Endothelial cell of umbilical vein (primary cell): ENCODE measurements at regions not wholly inside any gene's neighbourhood (a gene's known extent, or its start where the extent isn't known, plus 50 kb on each side); places are given as distances from the start of the nearest gene placed in this dataset.

Source experiments
- BruUV-seq: library from RNA; stranded (reverse); fragments of 400-500 nt; replicated peaks from 2 replicates; lab custom pipeline; 2021; lab: Mats Ljungman, UMichigan
- CTCF ChIA-PET: fragments of 300-600, 350-600 bp; sonication (Branson Sonifier 250); formaldehyde crosslinking; loops from one replicate; lab custom pipeline; 2021; ENCODE audit warnings: antibody characterized with exemption, inconsistent platforms; lab: Charles Lee
- POLR2A ChIA-PET: fragments of 300-600, 350-600 bp; sonication (Branson Sonifier 250); formaldehyde crosslinking; loops from one replicate; lab custom pipeline; 2021; ENCODE audit warnings: antibody characterized with exemption, inconsistent platforms; lab: Charles Lee
- DNase-seq: peaks from one replicate; pipeline ENCODE4 v3.0.0-alpha.2; 2011; ENCODE audit warnings: low read depth, low spot score
- FAIRE-seq: peaks from 2 replicates; lab custom pipeline; 2011; peaks lifted over from hg19 to GRCh38; lab: Jason Lieb, UNC
- H2AFZ ChIP-seq: 2 replicates; pipeline ENCODE4 v1.6.0; 2012; ENCODE audit warnings: low read depth, low read length, control low read depth, inconsistent platforms
- H3K27ac ChIP-seq: 2 replicates; pipeline ENCODE4 v1.5.1; 2011; ENCODE audit warnings: low read depth, mild to moderate bottlenecking, control low read depth, low read length, moderate library complexity; ENCODE audit not compliant: insufficient read depth
- H3K27me3 ChIP-seq, 2 experiments: 2 replicates each; pipeline versions ENCODE4 v1.6.0 to v1.6.1; 2011; ENCODE audit warnings: low read length in 2 of 2, mixed read lengths in 1 of 2; ENCODE audit not compliant: control insufficient read depth in 2 of 2, insufficient read depth in 2 of 2
- H3K36me3 ChIP-seq, 2 experiments: 2 replicates in 1 of 2; 3 replicates in 1 of 2; pipeline ENCODE4 v1.5.1; 2011; ENCODE audit warnings: low read length in 2 of 2, mild to moderate bottlenecking in 1 of 2, moderate library complexity in 1 of 2; ENCODE audit not compliant: control insufficient read depth in 2 of 2, insufficient read depth in 2 of 2; ENCODE audit errors: extremely low read depth in 1 of 2
- H3K4me1 ChIP-seq: 3 replicates; pipeline ENCODE4 v1.5.1; 2011; ENCODE audit warnings: mild to moderate bottlenecking, low read length; ENCODE audit not compliant: control insufficient read depth, insufficient read depth; ENCODE audit errors: extremely low read depth
- H3K4me2 ChIP-seq: 2 replicates; pipeline ENCODE4 v1.6.1; 2011; ENCODE audit warnings: low read length, control low read depth, mixed read lengths; ENCODE audit not compliant: insufficient read depth
- H3K4me3 ChIP-seq, 3 experiments: fragments of 200-600 bp in 1 of 3; sonication (generic), shearing (Covaris generic) in 1 of 3; replicated peaks in 1 of 3; 2 replicates each; pipeline ENCODE4 v1.5.1; 2011 to 2016; ENCODE audit warnings: control low read depth in 3 of 3, low read length in 3 of 3, mild to moderate bottlenecking in 2 of 3, inconsistent platforms in 1 of 3, low read depth in 1 of 3, moderate library complexity in 1 of 3; ENCODE audit not compliant: insufficient read depth in 1 of 3
- H3K79me2 ChIP-seq: 2 replicates; pipeline ENCODE4 v1.6.0; 2012; ENCODE audit warnings: low read length, inconsistent platforms; ENCODE audit not compliant: control insufficient read depth, insufficient read depth
- H3K9ac ChIP-seq: replicated peaks from 2 replicates; pipeline ENCODE3; 2011; ENCODE audit warnings: low read length, control low read depth; ENCODE audit not compliant: insufficient read depth; ENCODE audit errors: extremely low read depth
- H3K9me1 ChIP-seq: replicated peaks from 3 replicates; pipeline ENCODE4 v1.6.0; 2011; ENCODE audit warnings: mild to moderate bottlenecking, low read length; ENCODE audit not compliant: control insufficient read depth, insufficient read depth; ENCODE audit errors: extremely low read depth
- H3K9me3 ChIP-seq: replicated peaks from 2 replicates; pipeline ENCODE4 v1.5.1; 2012; ENCODE audit warnings: low read length, inconsistent platforms; ENCODE audit not compliant: control insufficient read depth, insufficient read depth
- H4K20me1 ChIP-seq: replicated peaks from 2 replicates; pipeline ENCODE3; 2011; ENCODE audit warnings: mild to moderate bottlenecking, low read length; ENCODE audit not compliant: control insufficient read depth, insufficient read depth; ENCODE audit errors: extremely low read depth
- CTCF ChIP-seq, 2 donors: IDR thresholded peaks; 1 replicate in 1 of 2; 2 replicates in 1 of 2; pipeline ENCODE4 v1.5.1; 2011; ENCODE audit warnings: low read length in 2 of 2, mild to moderate bottlenecking in 2 of 2, moderate library complexity in 2 of 2, control low read depth in 1 of 2, inconsistent platforms in 1 of 2, low read depth in 1 of 2; ENCODE audit not compliant: insufficient read depth in 1 of 2; ENCODE audit errors: extremely low read depth in 1 of 2
- EZH2 ChIP-seq: IDR thresholded peaks from 2 replicates; pipeline ENCODE4 v1.6.1; 2012; ENCODE audit warnings: borderline replicate concordance, low read depth, mild to moderate bottlenecking, moderate library complexity, low read length, inconsistent platforms; ENCODE audit not compliant: severe bottlenecking
- FOS ChIP-seq: IDR thresholded peaks from 2 replicates; pipeline ENCODE4 v1.6.1; 2011; ENCODE audit warnings: mild to moderate bottlenecking, low read length, moderate library complexity, borderline replicate concordance; ENCODE audit not compliant: insufficient read depth
- GATA2 ChIP-seq: IDR thresholded peaks from 2 replicates; pipeline ENCODE4 v1.7.0; 2011; ENCODE audit warnings: low read depth, mild to moderate bottlenecking, moderate library complexity, mixed read lengths, low read length; ENCODE audit not compliant: insufficient read length, insufficient read depth
- JUN ChIP-seq: IDR thresholded peaks from 2 replicates; pipeline ENCODE4 v1.6.1; 2011; ENCODE audit warnings: borderline replicate concordance, low read depth; ENCODE audit not compliant: insufficient read length, insufficient read depth
- MAX ChIP-seq: IDR thresholded peaks from 2 replicates; pipeline ENCODE4 v1.6.1; 2011; ENCODE audit not compliant: insufficient read depth, insufficient read length
- MYC ChIP-seq: IDR thresholded peaks from one replicate; pipeline ENCODE4 v1.6.1; 2011; ENCODE audit warnings: mild to moderate bottlenecking, low read depth, low read length
- POLR2A ChIP-seq: IDR thresholded peaks from 2 replicates; pipeline ENCODE4 v1.6.1; 2012; ENCODE audit warnings: low read depth, mild to moderate bottlenecking, control low read depth, low read length
- POLR2AphosphoS5 ChIP-seq: IDR thresholded peaks from 2 replicates; pipeline ENCODE4 v1.6.1; 2012; ENCODE audit warnings: low read depth, mild to moderate bottlenecking, control low read depth, low read length, moderate library complexity; ENCODE audit not compliant: insufficient read depth
- dilution Hi-C: fragments of 300-500 bp; cut with MboI; formaldehyde crosslinking; loops from one replicate; pipeline ENCODE4 v1.15.0; 2019; ENCODE audit warnings: low sequenced_read_pairs; ENCODE audit not compliant: extremely low pct_ligation_motif_present
- intact Hi-C: fragments of 100-400 bp; cut with micrococcal nuclease; formaldehyde crosslinking; loops from one replicate; pipeline ENCODE4 v1.10.0; 2022

GRCh38 chr2:120402067-120402433 is 56.1 kb downstream of the INHBB start:
- Histone ChIP-seq H3K4me2 (no peak overlapping the region), H4K20me1 (no peaks in the 10 kb centered on the region), H3K79me2 (no peaks in the 10 kb centered on the region), H3K36me3 (no peaks in the 10 kb centered on the region), H3K4me1 (no peaks in the 10 kb centered on the region), H3K4me3 (no peak overlapping the region), H3K9ac (no peak overlapping the region), H3K9me3 (no peaks in the 10 kb centered on the region), H2AFZ (no peak overlapping the region), H3K27me3 (no peaks in the 10 kb centered on the region), H3K27ac (no peak overlapping the region), H3K9me1 (no peaks in the 10 kb centered on the region)
- intact Hi-C loops: no loop called here
- FAIRE-seq: no peak
- POLR2A ChIA-PET: no interaction called here
- BruUV-seq: no TSS peak
- dilution Hi-C loops: no loop called here
- DNase-seq: no peak
- TF ChIP-seq EZH2: no peak
- TF ChIP-seq FOS: no peak
- TF ChIP-seq MAX: no peak
- no peak for TF ChIP-seq MYC
- TF ChIP-seq POLR2A: no peak
- no peak for TF ChIP-seq GATA2
- CTCF ChIA-PET: no interaction called here

- BruUV-seq: no TSS peak
- H3K36me3 ChIP-seq: no peaks in the 10 kb centered on the region
- H3K27ac ChIP-seq: no peak overlapping the region
- intact Hi-C loops: no loop called here
- H3K27me3 ChIP-seq: no peaks in the 10 kb centered on the region
- H3K4me3 ChIP-seq: no peak overlapping the region
- no peak overlapping the region for H2AFZ ChIP-seq
- POLR2A ChIA-PET: no interaction called here
- FAIRE-seq (no peak), DNase-seq (no peak)
- TF ChIP-seq JUN (no peak), POLR2A (no peak), EZH2 (no peak), MYC (no peak), CTCF (IDR thresholded peaks at IDR 0.05; ENCODE audit: extremely low read depth in 1 of 2, insufficient read depth in 1 of 2, low read depth in 1 of 2, low read length in 2 of 2) (no peak), POLR2AphosphoS5 (no peak), GATA2 (no peak), MAX (no peak), FOS (no peak)
- no peaks in the 10 kb centered on the region for H3K79me2 ChIP-seq
- H4K20me1 ChIP-seq: no peaks in the 10 kb centered on the region
- H3K9ac ChIP-seq: no peak overlapping the region
- no peak overlapping the region for H3K4me2 ChIP-seq
- H3K9me1 ChIP-seq: no peaks in the 10 kb centered on the region
- dilution Hi-C loops: no loop called here
- CTCF ChIA-PET: no interaction called here
- no peaks in the 10 kb centered on the region for H3K9me3 ChIP-seq
- H3K4me1 ChIP-seq: no peaks in the 10 kb centered on the region
Observed at GRCh38 chr2:120402508-120402907, 56.6 kb downstream of the INHBB start.
